Skeletal muscle cell (primary cell): ENCODE measurements at regions not wholly inside any gene's neighbourhood (a gene's known extent, or its start where the extent isn't known, plus 50 kb on each side); places are given as distances from the start of the nearest gene placed in this dataset.
A peak's percentile ranks its signal among the peaks of the same experiment; 100 is the strongest.
"Not testable (repeated sequence)": the region's sequence is repeated elsewhere in the genome, so short reads cannot be mapped to it uniquely, and the experiment has no call there.

ENCODE experiments used
- DNase-seq: peaks from one replicate; pipeline ENCODE4 v3.0.0-alpha.2; 2010; ENCODE audit warnings: low read depth
- H3K4me3 ChIP-seq: 2 replicates; pipeline ENCODE4 v1.5.1; 2011; ENCODE audit warnings: low read depth, mild to moderate bottlenecking, control low read depth, low read length, moderate library complexity

- H3K4me3 ChIP-seq: no peak overlapping the region
- DNase-seq: no peak
These were observed 1000.0 kb upstream of the CELF2 start for GRCh38 chr10:10017716-10018115.

GRCh38 chr10:10020945-10021344 lies 996.7 kb upstream of the CELF2 start:
- H3K4me3 ChIP-seq: no peak overlapping the region
- no peak for DNase-seq

- H3K4me3 ChIP-seq: no peak overlapping the region
- no peak for DNase-seq
These were observed 984.7 kb upstream of the CELF2 start for GRCh38 chr10:10032991-10033390.

- H3K4me3 ChIP-seq: no peak overlapping the region
- DNase-seq: no peak
These were observed 979.3 kb upstream of the CELF2 start for GRCh38 chr10:10038348-10038747.

GRCh38 chr10:10039595-10039994 lies 978.1 kb upstream of the CELF2 start:
- no peak overlapping the region for H3K4me3 ChIP-seq
- no peak for DNase-seq

GRCh38 chr10:10043083-10043482 lies 974.6 kb upstream of the CELF2 start:
- no peak for DNase-seq
- H3K4me3 ChIP-seq: no peak overlapping the region

- no peak overlapping the region for H3K4me3 ChIP-seq
- no peak for DNase-seq
These were observed 972.5 kb upstream of the CELF2 start for GRCh38 chr10:10044922-10045764.

- no peak for DNase-seq
- H3K4me3 ChIP-seq: no peak overlapping the region
These were observed 972.0 kb upstream of the CELF2 start for GRCh38 chr10:10045765-10046028.

- H3K4me3 ChIP-seq: no peak overlapping the region
- DNase-seq: no peak
These were observed 970.2 kb upstream of the CELF2 start for GRCh38 chr10:10047426-10047825.

- DNase-seq: no peak
- no peak overlapping the region for H3K4me3 ChIP-seq
These were observed 964.6 kb upstream of the CELF2 start for GRCh38 chr10:10053051-10053450.

- H3K4me3 ChIP-seq: no peak overlapping the region
- DNase-seq: no peak
These were observed 963.2 kb upstream of the CELF2 start for GRCh38 chr10:10054466-10054865.

- no peak overlapping the region for H3K4me3 ChIP-seq
- DNase-seq: no peak
These were observed 961.8 kb upstream of the CELF2 start for GRCh38 chr10:10055656-10056442.

GRCh38 chr10:10056961-10057360 lies 960.7 kb upstream of the CELF2 start:
- DNase-seq: peak; percentile 6
- no peak overlapping the region for H3K4me3 ChIP-seq

- no peak overlapping the region for H3K4me3 ChIP-seq
These were observed 950.0 kb upstream of the CELF2 start for GRCh38 chr10:10067644-10068043.

GRCh38 chr10:10074847-10075246 lies 942.8 kb upstream of the CELF2 start:
- not testable (repeated sequence) for DNase-seq, H3K4me3 ChIP-seq

More at GRCh38 chr10:10067644-10068043, 950.0 kb upstream of the CELF2 start:
- DNase-seq: no peak

GRCh38 chr10:10078446-10078845 lies 939.2 kb upstream of the CELF2 start:
- no peak overlapping the region for H3K4me3 ChIP-seq
- no peak for DNase-seq

GRCh38 chr10:10092581-10092980 lies 925.1 kb upstream of the CELF2 start:
- peak; percentile 49 for DNase-seq
- H3K4me3 ChIP-seq: no peak overlapping the region

GRCh38 chr10:10093021-10093420 lies 924.7 kb upstream of the CELF2 start:
- H3K4me3 ChIP-seq: no peak overlapping the region
- no peak for DNase-seq

- H3K4me3 ChIP-seq: no peak overlapping the region
- DNase-seq: peak; percentile 32
These were observed 923.0 kb upstream of the CELF2 start for GRCh38 chr10:10094691-10095090.

GRCh38 chr10:10096296-10096695 lies 921.4 kb upstream of the CELF2 start:
- DNase-seq: peak; percentile 6
- no peak overlapping the region for H3K4me3 ChIP-seq

- DNase-seq: no peak
These were observed 920.8 kb upstream of the CELF2 start for GRCh38 chr10:10096898-10097297.

More at GRCh38 chr10:10096898-10097297, 920.8 kb upstream of the CELF2 start:
- no peak overlapping the region for H3K4me3 ChIP-seq
